CD4-positive, CD25-positive, alpha-beta regulatory T cell (primary cell): ENCODE measurements at regions not wholly inside any gene's neighbourhood (a gene's known extent, or its start where the extent isn't known, plus 50 kb on each side); places are given as distances from the start of the nearest gene placed in this dataset.
A peak's percentile ranks its signal among the peaks of the same experiment; 100 is the strongest.

ENCODE experiments used
- ATAC-seq, 2 donors: fragments of 150-1000 bp; cut with Tn5 transposase; one replicate each; pipeline ENCODE4 v1.10.0; 2021; ENCODE audit warnings: low read depth in 2 of 2, moderate number of reproducible peaks in 2 of 2, moderate library complexity in 1 of 2
- DNase-seq, 3 donors: peaks; one replicate each; pipeline versions ENCODE4 v3.0.0 to v3.0.0-alpha.2; 2012 to 2022; ENCODE audit warnings: mixed read lengths in 1 of 3
- H3K27ac ChIP-seq: one replicate; pipeline ENCODE4 v1.7.0; 2013; ENCODE audit warnings: mild to moderate bottlenecking, low read length; ENCODE audit not compliant: insufficient read depth, poor library complexity, severe bottlenecking
- H3K27me3 ChIP-seq: one replicate; pipeline ENCODE4 v1.7.0; 2013; ENCODE audit warnings: low read length; ENCODE audit not compliant: control insufficient read depth, insufficient read depth
- H3K36me3 ChIP-seq: one replicate; pipeline ENCODE4 v1.7.0; 2013; ENCODE audit warnings: mild to moderate bottlenecking, low read length, moderate library complexity; ENCODE audit not compliant: control insufficient read depth, insufficient read depth
- H3K4me1 ChIP-seq: 2 replicates; pipeline ENCODE4 v1.7.0; 2013; ENCODE audit warnings: mild to moderate bottlenecking, low read length; ENCODE audit not compliant: insufficient read depth, control insufficient read depth, poor library complexity, severe bottlenecking
- H3K4me3 ChIP-seq: one replicate; pipeline ENCODE4 v1.7.0; 2013; ENCODE audit warnings: low read depth, mild to moderate bottlenecking, low read length, moderate library complexity
- H3K9me3 ChIP-seq, 2 experiments: 1 replicate in 1 of 2; 2 replicates in 1 of 2; pipeline ENCODE4 v1.7.0; 2013; ENCODE audit warnings: low read length in 2 of 2, mild to moderate bottlenecking in 1 of 2, moderate library complexity in 1 of 2; ENCODE audit not compliant: control insufficient read depth in 2 of 2
- H3K27ac Mint-ChIP-seq, 3 donors: one replicate each; pipeline ENCODE4 v1.8.0; 2020 to 2022; ENCODE audit warnings: mild to moderate bottlenecking in 3 of 3, mixed read lengths in 3 of 3, moderate library complexity in 2 of 3
- H3K27me3 Mint-ChIP-seq: one replicate; pipeline ENCODE4 v1.8.0; 2022; ENCODE audit warnings: mild to moderate bottlenecking, mixed read lengths
- H3K36me3 Mint-ChIP-seq: one replicate; pipeline ENCODE4 v1.8.0; 2020; ENCODE audit warnings: mixed read lengths
- H3K4me1 Mint-ChIP-seq, 4 donors: one replicate each; pipeline ENCODE4 v1.8.0; 2020 to 2022; ENCODE audit warnings: mixed read lengths in 4 of 4, mild to moderate bottlenecking in 1 of 4
- H3K4me3 Mint-ChIP-seq, 4 donors: one replicate each; pipeline ENCODE4 v1.8.0; 2020 to 2022; ENCODE audit warnings: mild to moderate bottlenecking in 4 of 4, mixed read lengths in 4 of 4, moderate library complexity in 3 of 4
- H3K9me3 Mint-ChIP-seq, 7 donors: one replicate each; pipeline ENCODE4 v1.8.0; 2020 to 2022; ENCODE audit warnings: mixed read lengths in 7 of 7, mild to moderate bottlenecking in 3 of 7, moderate library complexity in 2 of 7

- no peak for ATAC-seq
- Mint-ChIP-seq H3K36me3 (no peaks in the 10 kb centered on the region), H3K4me3 (no peak overlapping the region)
Observed at GRCh38 chr12:83197483-83197914, 510.8 kb downstream of the TMTC2 start.

GRCh38 chr12:83196694-83197350 is 510.1 kb downstream of the TMTC2 start:
- no peaks in the 10 kb centered on the region for H3K36me3 Mint-ChIP-seq
- no peak overlapping the region for H3K4me3 ChIP-seq
- no peaks in the 10 kb centered on the region for H3K27me3 ChIP-seq
- peak overlapping the region in 1 of 3 donors; percentile 32 for H3K27ac Mint-ChIP-seq
- no peak overlapping the region for H3K4me3 Mint-ChIP-seq
- peaks cover 0 to 3% (median 0%) of the 10 kb centered on the region in 7 donors for H3K9me3 Mint-ChIP-seq
- peaks cover 0 to 4% (median 0%) of the 10 kb centered on the region in 4 donors for H3K4me1 Mint-ChIP-seq
- H3K36me3 ChIP-seq, result no peaks in the 10 kb centered on the region
- DNase-seq, result no peak
- H3K27me3 Mint-ChIP-seq, result peaks cover 4% of the 10 kb centered on the region
- H3K4me1 ChIP-seq, result no peaks in the 10 kb centered on the region
- H3K9me3 ChIP-seq, result no peaks in the 10 kb centered on the region
- no peak overlapping the region for H3K27ac ChIP-seq
- ATAC-seq, result no peak

More at GRCh38 chr12:83197483-83197914, 510.8 kb downstream of the TMTC2 start:
- Histone ChIP-seq H3K4me1 (no peaks in the 10 kb centered on the region), H3K4me3 (no peak overlapping the region), H3K9me3 (no peaks in the 10 kb centered on the region), H3K36me3 (no peaks in the 10 kb centered on the region), H3K27me3 (no peaks in the 10 kb centered on the region), H3K27ac (no peak overlapping the region)
- Mint-ChIP-seq H3K9me3 (peaks cover 0 to 2% (median 0%) of the 10 kb centered on the region in 7 donors), H3K27ac (no peak overlapping the region), H3K4me1 (peaks cover 0 to 4% (median 0%) of the 10 kb centered on the region in 4 donors), H3K27me3 (peaks cover 4% of the 10 kb centered on the region)
- DNase-seq, result no peak

- no peak overlapping the region for H3K4me3 Mint-ChIP-seq
- Histone ChIP-seq H3K9me3 (no peaks in the 10 kb centered on the region), H3K27me3 (no peaks in the 10 kb centered on the region), H3K36me3 (no peaks in the 10 kb centered on the region), H3K4me1 (no peaks in the 10 kb centered on the region), H3K27ac (no peak overlapping the region), H3K4me3 (no peak overlapping the region)
- no peaks in the 10 kb centered on the region for H3K4me1 Mint-ChIP-seq
- DNase-seq (no peak), ATAC-seq (no peak)
- peaks cover 0 to 11% (median 2%) of the 10 kb centered on the region in 7 donors for H3K9me3 Mint-ChIP-seq
- no peak overlapping the region for H3K27ac Mint-ChIP-seq
- no peaks in the 10 kb centered on the region for H3K36me3 Mint-ChIP-seq
- H3K27me3 Mint-ChIP-seq, result peaks cover 8% of the 10 kb centered on the region
Observed at GRCh38 chr12:83190631-83191390, 504.1 kb downstream of the TMTC2 start.

- no peak for ATAC-seq
- Mint-ChIP-seq H3K27ac (no peak overlapping the region), H3K9me3 (peaks cover 0 to 14% (median 3%) of the 10 kb centered on the region in 7 donors), H3K27me3 (peaks cover 4% of the 10 kb centered on the region), H3K4me3 (peak overlapping the region in 1 of 4 donors; percentile 7), H3K36me3 (no peaks in the 10 kb centered on the region), H3K4me1 (no peaks in the 10 kb centered on the region)
- Histone ChIP-seq H3K4me3 (no peak overlapping the region), H3K4me1 (no peaks in the 10 kb centered on the region), H3K9me3 (no peaks in the 10 kb centered on the region), H3K36me3 (no peaks in the 10 kb centered on the region), H3K27ac (no peak overlapping the region), H3K27me3 (no peaks in the 10 kb centered on the region)
- no peak for DNase-seq
Observed at GRCh38 chr12:83186419-83186818, 499.7 kb downstream of the TMTC2 start.

GRCh38 chr12:83185241-83185640 is 498.5 kb downstream of the TMTC2 start:
- H3K36me3 ChIP-seq, result no peaks in the 10 kb centered on the region
- H3K4me1 ChIP-seq, result no peaks in the 10 kb centered on the region
- no peak overlapping the region for H3K4me3 ChIP-seq
- no peaks in the 10 kb centered on the region for H3K27me3 ChIP-seq
- DNase-seq (no peak), ATAC-seq (no peak)
- Mint-ChIP-seq H3K36me3 (no peaks in the 10 kb centered on the region), H3K9me3 (peaks cover 0 to 10% (median 3%) of the 10 kb centered on the region in 7 donors), H3K4me3 (no peak overlapping the region), H3K4me1 (no peaks in the 10 kb centered on the region), H3K27ac (no peak overlapping the region), H3K27me3 (no peaks in the 10 kb centered on the region)
- H3K27ac ChIP-seq, result no peak overlapping the region
- no peaks in the 10 kb centered on the region for H3K9me3 ChIP-seq
